ENCODE measurements at regions not wholly inside any gene's neighbourhood (a gene's known extent, or its start where the extent isn't known, plus 50 kb on each side); places are given as distances from the start of the nearest gene placed in this dataset.

GRCh38 chr10:57707300-57707658, 560.4 kb downstream of the IPMK start:
- POLR2A ChIA-PET, result no interaction called here
- CTCF ChIA-PET, result no interaction called here
- ATAC-seq, result no peak
- in situ Hi-C loops (cut with HindIII; ENCODE audit: low pct_unique_long_range_greater_than_20kb, low sequenced_read_pairs) (no loop called here), intact Hi-C loops (cut with micrococcal nuclease; ENCODE audit: unreplicated experiment) (no loop called here)
- no peak for TF ChIP-seq POLR2AphosphoS5 (IDR thresholded peaks at IDR 0.05; ENCODE audit: low read depth, low read length)
- TF ChIP-seq TCF7L2 (IDR thresholded peaks at IDR 0.05; ENCODE audit: low read depth, low read length), result no peak
- TF ChIP-seq SIN3A (IDR thresholded peaks at IDR 0.05; ENCODE audit: borderline replicate concordance, insufficient read depth, low read depth, low read length), result no peak
- TF ChIP-seq REST (IDR thresholded peaks at IDR 0.05; ENCODE audit: insufficient read depth in 1 of 2, low read depth in 2 of 2, low read length in 1 of 2), result no peak
- TF ChIP-seq CTCF (IDR thresholded peaks at IDR 0.05), result no peak
- no peaks in the 10 kb centered on the region for H3K36me3 ChIP-seq (ENCODE audit: control insufficient read depth, insufficient read depth, low read length)
- H3K9me3 ChIP-seq (ENCODE audit: control insufficient read depth, insufficient read depth, low read depth, low read length), result no peaks in the 10 kb centered on the region
- no peak overlapping the region for H3K4me3 ChIP-seq (ENCODE audit: low read depth in 2 of 2, low read length in 2 of 2)
- peaks cover 4% of the 10 kb centered on the region; the same call in 1 of the 2 replicates for H3K4me1 ChIP-seq (ENCODE audit: control insufficient read depth, insufficient read depth, low read length)
- BruUV-seq (replicated peaks), result no TSS peak
- DNase-seq (ENCODE audit: low read depth, low spot score), result no peak
- H3K27ac ChIP-seq (ENCODE audit: low read length), result no peak overlapping the region; the same call in 1 of the 2 replicates
- no peaks in the 10 kb centered on the region for H3K27me3 ChIP-seq (ENCODE audit: control insufficient read depth, insufficient read depth, low read length)

- intact Hi-C loops (cut with micrococcal nuclease; ENCODE audit: unreplicated experiment) (no loop called here), in situ Hi-C loops (cut with HindIII; ENCODE audit: low pct_unique_long_range_greater_than_20kb, low sequenced_read_pairs) (no loop called here)
Measured at GRCh38 chr10:57706576-57707299, 561.0 kb downstream of the IPMK start.

More at GRCh38 chr10:57706576-57707299, 561.0 kb downstream of the IPMK start:
- TF ChIP-seq SIN3A (IDR thresholded peaks at IDR 0.05; ENCODE audit: borderline replicate concordance, insufficient read depth, low read depth, low read length), result no peak
- no peak for TF ChIP-seq TCF7L2 (IDR thresholded peaks at IDR 0.05; ENCODE audit: low read depth, low read length)
- TF ChIP-seq REST (IDR thresholded peaks at IDR 0.05; ENCODE audit: insufficient read depth in 1 of 2, low read depth in 2 of 2, low read length in 1 of 2), result no peak
- no peak for TF ChIP-seq POLR2AphosphoS5 (IDR thresholded peaks at IDR 0.05; ENCODE audit: low read depth, low read length)
- Histone ChIP-seq H3K27ac (ENCODE audit: low read length) (no peak overlapping the region; the same call in 1 of the 2 replicates), H3K9me3 (ENCODE audit: control insufficient read depth, insufficient read depth, low read depth, low read length) (peaks cover 4% of the 10 kb centered on the region; the same call in 1 of the 2 replicates), H3K36me3 (ENCODE audit: control insufficient read depth, insufficient read depth, low read length) (no peaks in the 10 kb centered on the region), H3K4me1 (ENCODE audit: control insufficient read depth, insufficient read depth, low read length) (peaks cover 4% of the 10 kb centered on the region; the same call in 1 of the 2 replicates), H3K4me3 (ENCODE audit: low read depth in 2 of 2, low read length in 2 of 2) (no peak overlapping the region), H3K27me3 (ENCODE audit: control insufficient read depth, insufficient read depth, low read length) (no peaks in the 10 kb centered on the region)
- ChIA-PET POLR2A (no interaction called here), CTCF (no interaction called here)
- ATAC-seq (no peak), DNase-seq (ENCODE audit: low read depth, low spot score) (no peak)
- BruUV-seq (replicated peaks), result no TSS peak

Measured in Panc1 (cell line).